Smooth muscle cell (in vitro differentiated cells): ENCODE measurements at regions not wholly inside any gene's neighbourhood (a gene's known extent, or its start where the extent isn't known, plus 50 kb on each side); places are given as distances from the start of the nearest gene placed in this dataset.

Experiments used
- DNase-seq: peaks from one replicate; lab custom pipeline; 2025; ENCODE audit not compliant: unreplicated experiment; lab: John Stamatoyannopoulos, UW
- H2AFZ ChIP-seq: fragments of 200-600 bp; sonication (generic); 2 replicates; pipeline ENCODE4 v1.6.0; 2016; ENCODE audit warnings: antibody characterized with exemption, low read depth, mild to moderate bottlenecking
- H3F3A ChIP-seq: fragments of 200-600 bp; sonication (generic); 2 replicates; pipeline ENCODE4 v1.6.0; 2017; ENCODE audit warnings: antibody characterized with exemption, low read depth
- H3K27ac ChIP-seq: fragments of 200-600 bp; sonication (generic); 2 replicates; pipeline ENCODE4 v1.5.1; 2016; ENCODE audit warnings: low read depth, mild to moderate bottlenecking
- H3K27me3 ChIP-seq: fragments of 200-600 bp; sonication (generic); 2 replicates; pipeline ENCODE4 v1.6.1; 2016; ENCODE audit warnings: low read depth, mild to moderate bottlenecking
- H3K36me3 ChIP-seq: fragments of 200-600 bp; sonication (generic); 2 replicates; pipeline ENCODE4 v1.5.1; 2016; ENCODE audit warnings: low read depth
- H3K4me1 ChIP-seq: fragments of 200-600 bp; sonication (generic); 2 replicates; pipeline ENCODE4 v1.5.1; 2016; ENCODE audit warnings: low read depth
- H3K4me2 ChIP-seq: fragments of 200-600 bp; sonication (generic); 2 replicates; pipeline ENCODE4 v1.6.0; 2016; ENCODE audit warnings: mild to moderate bottlenecking
- H3K4me3 ChIP-seq: fragments of 200-600 bp; sonication (generic); 2 replicates; pipeline ENCODE4 v1.5.1; 2016; ENCODE audit warnings: mild to moderate bottlenecking
- H3K79me2 ChIP-seq: fragments of 200-600 bp; sonication (generic); 2 replicates; pipeline ENCODE4 v1.6.0; 2016; ENCODE audit warnings: low read depth, mild to moderate bottlenecking
- H3K9ac ChIP-seq: fragments of 200-600 bp; sonication (generic); 2 replicates; pipeline ENCODE4 v1.6.0; 2016; ENCODE audit warnings: low read depth
- H3K9me3 ChIP-seq: fragments of 200-600 bp; sonication (generic); replicated peaks from 2 replicates; pipeline ENCODE4 v1.5.1; 2016; ENCODE audit warnings: low read depth
- H4K20me1 ChIP-seq: fragments of 200-600 bp; sonication (generic); 2 replicates; pipeline ENCODE4 v1.6.0; 2016; ENCODE audit warnings: low read depth
- CTCF ChIP-seq: fragments of 200-600 bp; sonication (generic); IDR thresholded peaks from 2 replicates; pipeline ENCODE4 v1.5.1; 2017; ENCODE audit warnings: borderline replicate concordance, mild to moderate bottlenecking, antibody characterized with exemption; ENCODE audit not compliant: insufficient read depth, poor library complexity, severe bottlenecking
- WGBS: methylation state at CpG from one replicate; pipeline ENCODE4 v1.1.7; 2016; ENCODE audit warnings: low lambda C conversion rate; 5-methylcytosine and 5-hydroxymethylcytosine counted together

- Histone ChIP-seq H3K9me3 (no peaks in the 10 kb centered on the region), H3K4me2 (no peak overlapping the region), H3K4me1 (no peaks in the 10 kb centered on the region), H2AFZ (no peak overlapping the region), H3K79me2 (no peaks in the 10 kb centered on the region), H3K27ac (no peak overlapping the region), H4K20me1 (no peaks in the 10 kb centered on the region), H3K9ac (no peak overlapping the region), H3F3A (peaks cover 4% of the 10 kb centered on the region), H3K27me3 (no peaks in the 10 kb centered on the region), H3K4me3 (no peak overlapping the region), H3K36me3 (no peaks in the 10 kb centered on the region)
- WGBS, result 87% methylated on average over 8 of the region's 8 CpGs
- no peak for DNase-seq
- TF ChIP-seq CTCF, result no peak
Observed at GRCh38 chr7:25792586-25792985, 359.4 kb upstream of the NFE2L3 start.

GRCh38 chr7:25795824-25796235 is 356.2 kb upstream of the NFE2L3 start:
- TF ChIP-seq CTCF, result no peak
- Histone ChIP-seq H3K79me2 (no peaks in the 10 kb centered on the region), H3K27ac (no peak overlapping the region), H2AFZ (no peak overlapping the region), H3K36me3 (no peaks in the 10 kb centered on the region), H3K4me3 (no peak overlapping the region), H3K4me2 (no peak overlapping the region), H3K9ac (no peak overlapping the region), H3K4me1 (no peaks in the 10 kb centered on the region), H3K27me3 (no peaks in the 10 kb centered on the region), H3F3A (no peaks in the 10 kb centered on the region), H3K9me3 (no peaks in the 10 kb centered on the region), H4K20me1 (no peaks in the 10 kb centered on the region)
- WGBS, result 88% methylated on average over 2 of the region's 2 CpGs
- DNase-seq, result no peak

- H3K79me2 ChIP-seq, result no peaks in the 10 kb centered on the region
- no peaks in the 10 kb centered on the region for H4K20me1 ChIP-seq
- H3K4me1 ChIP-seq, result no peaks in the 10 kb centered on the region
- H2AFZ ChIP-seq, result no peak overlapping the region
- no peak for TF ChIP-seq CTCF
- H3K4me2 ChIP-seq, result no peak overlapping the region
- no peaks in the 10 kb centered on the region for H3K36me3 ChIP-seq
- no peaks in the 10 kb centered on the region for H3F3A ChIP-seq
- H3K9me3 ChIP-seq, result no peaks in the 10 kb centered on the region
- no peak overlapping the region for H3K4me3 ChIP-seq
- H3K27me3 ChIP-seq, result no peaks in the 10 kb centered on the region
- no peak overlapping the region for H3K9ac ChIP-seq
- DNase-seq, result no peak
- no peak overlapping the region for H3K27ac ChIP-seq
- WGBS, result 83% methylated on average over 1 of the region's 1 CpG
Observed at GRCh38 chr7:25798344-25798743, 353.7 kb upstream of the NFE2L3 start.

- 80% methylated on average over 3 of the region's 3 CpGs for WGBS
- Histone ChIP-seq H3K9me3 (no peaks in the 10 kb centered on the region), H3F3A (peaks cover 3% of the 10 kb centered on the region), H3K9ac (no peak overlapping the region), H3K79me2 (no peaks in the 10 kb centered on the region), H3K4me2 (no peak overlapping the region), H3K4me1 (no peaks in the 10 kb centered on the region), H3K27me3 (no peaks in the 10 kb centered on the region), H4K20me1 (no peaks in the 10 kb centered on the region), H3K36me3 (no peaks in the 10 kb centered on the region), H3K4me3 (no peak overlapping the region), H2AFZ (no peak overlapping the region), H3K27ac (no peak overlapping the region)
- DNase-seq, result no peak
- no peak for TF ChIP-seq CTCF
Observed at GRCh38 chr7:25801214-25801613, 350.8 kb upstream of the NFE2L3 start.
